Spinal cord (tissue), 9 donors: ENCODE measurements at regions not wholly inside any gene's neighbourhood (a gene's known extent, or its start where the extent isn't known, plus 50 kb on each side); places are given as distances from the start of the nearest gene placed in this dataset.

ENCODE experiments used
- DNase-seq, 6 donors: peaks; one replicate each; pipeline versions ENCODE4 v3.0.0 to v3.0.0-alpha.2; 2013 to 2015; ENCODE audit warnings: low spot score in 6 of 6, low read depth in 4 of 6
- H3K27ac ChIP-seq: one replicate; pipeline ENCODE4 v1.5.1; 2013; ENCODE audit warnings: low read depth, low read length, control low read depth
- H3K27me3 ChIP-seq: one replicate; pipeline ENCODE4 v1.6.1; 2013; ENCODE audit warnings: low read length; ENCODE audit not compliant: control insufficient read depth, insufficient read depth
- H3K36me3 ChIP-seq: one replicate; pipeline ENCODE4 v1.6.1; 2013; ENCODE audit warnings: low read length; ENCODE audit not compliant: control insufficient read depth, insufficient read depth
- H3K4me1 ChIP-seq: one replicate; pipeline ENCODE4 v1.6.1; 2013; ENCODE audit warnings: low read length; ENCODE audit not compliant: control insufficient read depth, insufficient read depth
- H3K4me3 ChIP-seq: one replicate; pipeline ENCODE4 v1.5.1; 2013; ENCODE audit warnings: low read depth, low read length, control low read depth
- H3K9me3 ChIP-seq: one replicate; pipeline ENCODE4 v1.6.1; 2013; ENCODE audit warnings: low read length; ENCODE audit not compliant: control insufficient read depth, insufficient read depth
- WGBS: methylation state at CpG from one replicate; pipeline ENCODE4 v1.1.5; 2013; ENCODE audit warnings: missing lambda C conversion rate; ENCODE audit not compliant: insufficient coverage; 5-methylcytosine and 5-hydroxymethylcytosine counted together
- donor health status: healthy.

GRCh38 chr12:91511795-91512420, 329.3 kb upstream of the DCN start:
- no peaks in the 10 kb centered on the region for H3K36me3 ChIP-seq
- no peaks in the 10 kb centered on the region for H3K4me1 ChIP-seq
- no peaks in the 10 kb centered on the region for H3K9me3 ChIP-seq
- no peak overlapping the region for H3K27ac ChIP-seq
- no peak overlapping the region for H3K4me3 ChIP-seq
- peak in 2 of 6 donors; percentile 4 to 49 for DNase-seq
- WGBS, result no CpG with 5 or more reads among the region's 1 CpG
- no peaks in the 10 kb centered on the region for H3K27me3 ChIP-seq

- no peaks in the 10 kb centered on the region for H3K27me3 ChIP-seq
- H3K36me3 ChIP-seq, result no peaks in the 10 kb centered on the region
- H3K27ac ChIP-seq, result no peak overlapping the region
- WGBS, result 100% methylated on average over 1 of the region's 1 CpG
- no peaks in the 10 kb centered on the region for H3K9me3 ChIP-seq
- no peak for DNase-seq
- no peak overlapping the region for H3K4me3 ChIP-seq
- H3K4me1 ChIP-seq, result no peaks in the 10 kb centered on the region
Measured at GRCh38 chr12:91507754-91508153, 325.1 kb upstream of the DCN start.

- WGBS, result no CpG with 5 or more reads among the region's 2 CpGs
- H3K27me3 ChIP-seq, result no peaks in the 10 kb centered on the region
Measured at GRCh38 chr12:91506452-91506851, 323.8 kb upstream of the DCN start.

DNA sequence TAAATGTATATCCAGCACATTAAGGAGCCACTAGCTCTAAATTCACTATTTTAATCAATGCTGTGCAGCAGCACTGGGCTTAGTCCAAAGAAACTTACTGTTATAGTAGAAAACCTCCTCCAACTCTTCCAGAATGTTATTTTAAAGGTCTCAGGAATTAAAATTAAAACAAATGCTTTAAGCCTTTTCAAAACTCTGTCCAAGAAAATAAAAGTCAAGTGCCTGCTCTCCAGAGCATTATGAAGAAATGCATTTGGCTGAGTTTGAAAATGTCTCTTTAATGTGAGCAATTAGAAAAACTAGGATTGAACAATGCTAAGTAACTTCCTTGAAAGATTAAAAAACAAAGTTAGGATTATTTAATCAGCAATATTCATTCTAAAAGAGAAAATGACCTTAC, 322.4 kb upstream of the DCN start:
- no peaks in the 10 kb centered on the region for H3K36me3 ChIP-seq
- H3K4me1 ChIP-seq, result no peaks in the 10 kb centered on the region
- H3K27me3 ChIP-seq, result no peaks in the 10 kb centered on the region
- H3K27ac ChIP-seq, result no peak overlapping the region
- no peak overlapping the region for H3K4me3 ChIP-seq
- peak in 1 of 6 donors; percentile 8 for DNase-seq
- peaks cover 5% of the 10 kb centered on the region for H3K9me3 ChIP-seq

More at GRCh38 chr12:91506452-91506851, 323.8 kb upstream of the DCN start:
- no peaks in the 10 kb centered on the region for H3K4me1 ChIP-seq
- H3K27ac ChIP-seq, result no peak overlapping the region
- no peak overlapping the region for H3K4me3 ChIP-seq
- peaks cover 5% of the 10 kb centered on the region for H3K9me3 ChIP-seq
- DNase-seq, result no peak
- H3K36me3 ChIP-seq, result no peaks in the 10 kb centered on the region

- Histone ChIP-seq H3K4me3 (no peak overlapping the region), H3K27ac (no peak overlapping the region), H3K4me1 (no peaks in the 10 kb centered on the region), H3K9me3 (peaks cover 5% of the 10 kb centered on the region), H3K27me3 (no peaks in the 10 kb centered on the region), H3K36me3 (no peaks in the 10 kb centered on the region)
- no peak for DNase-seq
- WGBS, result 88% methylated on average over 3 of the region's 4 CpGs
Measured at GRCh38 chr12:91502208-91502607, 319.6 kb upstream of the DCN start.

DNA sequence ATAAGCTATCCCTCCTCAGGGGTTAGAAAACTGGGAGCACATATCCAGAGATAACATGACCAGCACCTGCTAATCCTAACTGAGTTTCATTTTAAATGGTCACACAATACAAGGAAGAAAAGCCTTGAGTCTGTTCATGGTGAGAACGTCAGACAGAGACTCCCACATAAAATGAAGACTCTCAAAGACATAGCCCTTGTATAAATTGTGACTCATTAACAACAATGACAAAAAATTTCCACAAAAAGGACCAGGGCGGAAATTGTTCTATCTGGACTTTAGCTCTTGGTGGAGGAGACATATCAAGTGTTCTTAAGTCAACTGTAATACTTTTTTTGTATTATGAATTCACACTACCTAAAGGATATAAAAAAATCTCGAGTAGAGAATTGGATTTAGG, 313.7 kb upstream of the DCN start:
- H3K36me3 ChIP-seq, result no peaks in the 10 kb centered on the region
- no peaks in the 10 kb centered on the region for H3K4me1 ChIP-seq
- no peak overlapping the region for H3K4me3 ChIP-seq
- DNase-seq, result no peak
- WGBS, result no CpG with 5 or more reads among the region's 3 CpGs
- H3K9me3 ChIP-seq, result no peaks in the 10 kb centered on the region
- no peak overlapping the region for H3K27ac ChIP-seq
- no peaks in the 10 kb centered on the region for H3K27me3 ChIP-seq

DNA sequence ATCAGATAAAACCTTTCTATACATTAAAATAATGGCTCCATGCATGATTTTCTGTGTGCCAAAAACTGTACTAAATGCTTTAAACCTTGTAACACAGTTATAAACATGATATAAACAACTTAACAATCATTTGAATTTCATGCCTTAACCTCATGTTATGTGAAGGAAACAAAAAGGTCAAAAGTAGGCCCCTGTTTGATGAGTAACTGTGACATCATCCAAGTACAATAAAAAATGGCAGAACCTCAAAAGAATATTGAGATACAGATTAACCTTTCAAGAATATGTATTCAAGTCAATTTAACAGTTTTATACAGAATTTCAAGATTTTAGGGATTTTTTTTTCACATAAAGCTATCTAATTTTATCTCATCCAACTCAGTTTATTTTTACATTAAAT, 310.7 kb upstream of the DCN start:
- Histone ChIP-seq H3K4me3 (no peak overlapping the region), H3K27me3 (no peaks in the 10 kb centered on the region), H3K36me3 (no peaks in the 10 kb centered on the region), H3K27ac (no peak overlapping the region), H3K9me3 (no peaks in the 10 kb centered on the region), H3K4me1 (no peaks in the 10 kb centered on the region)
- DNase-seq, result no peak

GRCh38 chr12:91492648-91493047, 310.0 kb upstream of the DCN start:
- Histone ChIP-seq H3K27ac (no peak overlapping the region), H3K9me3 (no peaks in the 10 kb centered on the region), H3K4me3 (no peak overlapping the region), H3K4me1 (no peaks in the 10 kb centered on the region), H3K27me3 (no peaks in the 10 kb centered on the region), H3K36me3 (no peaks in the 10 kb centered on the region)
- WGBS, result no CpG with 5 or more reads among the region's 1 CpG
- DNase-seq, result no peak

DNA sequence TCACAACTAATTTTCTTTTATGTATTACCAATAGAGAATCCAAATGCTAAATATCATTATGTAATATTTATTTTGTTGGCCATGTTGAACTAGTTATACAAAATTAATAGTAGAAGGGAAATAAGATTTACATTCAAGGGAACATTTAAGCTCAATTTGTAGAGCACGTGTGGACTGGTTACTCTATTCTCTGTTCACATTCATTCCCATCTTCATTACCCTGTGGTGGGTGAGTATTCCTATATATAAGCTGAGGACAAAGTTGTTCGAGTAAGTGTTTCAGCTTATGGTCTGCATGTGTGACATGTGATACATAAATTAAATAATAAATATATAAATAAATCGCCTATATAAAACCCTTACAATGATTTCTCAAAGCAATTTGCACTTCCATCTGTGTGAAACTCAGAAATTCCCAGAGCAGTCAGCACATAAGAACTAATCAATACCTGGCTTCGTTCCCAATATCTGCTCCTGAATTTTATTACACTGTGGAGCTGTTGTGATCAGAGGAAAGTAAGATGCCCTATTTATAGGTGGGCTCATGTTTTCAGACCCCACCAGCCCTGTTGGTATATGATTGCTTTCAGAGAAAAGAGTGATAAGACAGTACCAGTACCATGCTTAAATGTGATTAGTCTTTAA, 308.2 kb upstream of the DCN start:
- no CpG with 5 or more reads among the region's 4 CpGs for WGBS
- Histone ChIP-seq H3K27me3 (no peaks in the 10 kb centered on the region), H3K9me3 (no peaks in the 10 kb centered on the region), H3K4me1 (no peaks in the 10 kb centered on the region), H3K27ac (no peak overlapping the region), H3K4me3 (no peak overlapping the region), H3K36me3 (no peaks in the 10 kb centered on the region)
- peak in 1 of 6 donors; percentile 60 for DNase-seq

DNA sequence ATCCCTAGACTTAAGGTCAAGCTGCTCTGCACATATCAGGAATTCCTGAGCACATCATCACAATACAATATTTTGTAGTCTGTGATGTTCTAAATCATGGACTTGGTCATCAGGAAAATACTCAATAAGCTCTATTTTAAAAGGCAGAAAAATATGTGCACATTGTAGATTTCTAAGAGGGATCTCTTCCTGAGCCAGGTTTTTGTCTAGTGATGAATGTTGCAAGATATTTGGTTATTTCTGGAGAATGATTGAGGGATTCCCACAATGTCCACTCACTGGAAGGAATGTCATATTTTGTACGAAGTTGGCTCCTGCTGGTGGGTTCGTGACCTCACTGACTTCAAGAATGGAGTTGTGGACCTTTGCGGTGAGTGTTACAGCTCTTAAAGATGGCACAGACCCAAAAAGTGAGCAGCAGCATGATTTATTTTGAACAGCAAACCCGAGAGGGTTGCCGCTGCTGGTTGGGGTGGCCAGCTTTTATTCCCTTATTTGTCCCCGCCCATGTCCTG, 300.9 kb upstream of the DCN start:
- H3K9me3 ChIP-seq, result no peaks in the 10 kb centered on the region
- no peaks in the 10 kb centered on the region for H3K36me3 ChIP-seq
- WGBS, result 82% methylated on average over 5 of the region's 6 CpGs
- no peaks in the 10 kb centered on the region for H3K27me3 ChIP-seq
- no peak overlapping the region for H3K4me3 ChIP-seq
- DNase-seq, result no peak
- no peaks in the 10 kb centered on the region for H3K4me1 ChIP-seq
- H3K27ac ChIP-seq, result no peak overlapping the region
